MV-4-11 (cell line): ENCODE measurements at regions not wholly inside any gene's neighbourhood (a gene's known extent, or its start where the extent isn't known, plus 50 kb on each side); places are given as distances from the start of the nearest gene placed in this dataset.

Source experiments
- DNase-seq: peaks from one replicate; lab custom pipeline; 2025; lab: John Stamatoyannopoulos, UW

DNA sequence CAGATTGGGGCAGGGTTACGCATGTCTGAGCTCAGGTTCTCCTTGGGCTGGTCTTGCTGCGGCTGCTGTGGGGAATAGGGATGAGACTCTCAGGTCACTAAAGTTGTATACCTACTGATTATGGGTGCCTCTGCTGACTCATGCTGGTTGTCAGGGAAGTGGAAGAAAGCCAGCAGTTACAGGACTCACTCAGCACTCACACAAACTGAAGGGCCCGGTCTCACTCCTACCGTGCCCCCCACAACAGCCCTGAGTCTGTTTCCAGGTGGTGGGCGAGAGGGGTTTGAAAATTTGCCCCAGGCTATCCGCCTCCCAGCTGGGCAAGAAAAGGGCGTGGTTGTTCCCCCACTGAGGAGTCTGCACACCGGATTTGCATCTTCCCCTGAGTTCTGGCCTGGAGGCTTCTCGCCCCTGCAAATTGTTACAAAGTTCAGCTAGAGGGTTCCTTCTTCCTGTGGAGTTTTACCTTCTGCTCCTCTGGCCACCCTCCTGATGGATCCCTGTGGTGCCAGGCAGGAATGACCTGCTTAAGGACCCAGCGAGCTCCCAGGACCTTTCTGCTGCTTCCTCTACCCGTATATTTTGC, 659.2 kb downstream of the HDGFL1 start:
- DNase-seq = no peak

DNA sequence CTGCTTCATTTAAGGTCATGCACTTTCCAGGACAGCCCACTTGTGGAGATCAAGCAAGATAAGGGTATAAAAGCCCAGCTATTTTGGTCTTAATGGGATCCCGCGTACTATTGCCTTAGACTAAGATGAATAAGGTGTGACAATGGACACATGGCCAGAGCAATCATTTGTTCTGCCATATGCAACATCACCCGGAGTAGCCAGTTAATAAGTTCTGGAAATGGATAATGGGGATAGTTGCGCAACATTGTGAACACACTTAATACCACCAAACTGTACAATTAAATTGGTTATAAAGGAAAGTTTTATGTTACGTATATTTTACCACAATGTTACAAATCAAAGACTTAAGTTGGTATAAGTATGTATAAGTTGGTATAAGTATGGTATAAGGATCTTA, 674.5 kb downstream of the HDGFL1 start:
- DNase-seq = no peak

DNA sequence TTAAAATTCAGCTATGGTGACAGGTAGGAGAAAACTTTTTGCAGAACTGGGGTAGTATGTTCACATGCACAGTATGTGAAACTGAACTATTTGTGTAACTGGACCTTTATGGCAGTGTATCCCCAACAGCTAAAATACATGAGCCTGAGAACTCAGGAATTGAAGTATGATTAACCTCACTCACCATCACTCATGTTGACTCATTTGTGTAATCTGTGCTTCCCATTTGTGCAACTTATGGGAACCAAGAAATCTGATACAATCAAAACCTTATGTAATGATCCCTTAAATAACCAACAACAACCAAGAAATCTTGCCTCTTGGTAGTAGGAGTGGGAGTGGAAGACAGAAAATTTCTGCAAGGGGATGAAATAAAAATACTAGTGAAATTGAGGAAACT, 674.9 kb downstream of the HDGFL1 start:
- DNase-seq = no peak

DNA sequence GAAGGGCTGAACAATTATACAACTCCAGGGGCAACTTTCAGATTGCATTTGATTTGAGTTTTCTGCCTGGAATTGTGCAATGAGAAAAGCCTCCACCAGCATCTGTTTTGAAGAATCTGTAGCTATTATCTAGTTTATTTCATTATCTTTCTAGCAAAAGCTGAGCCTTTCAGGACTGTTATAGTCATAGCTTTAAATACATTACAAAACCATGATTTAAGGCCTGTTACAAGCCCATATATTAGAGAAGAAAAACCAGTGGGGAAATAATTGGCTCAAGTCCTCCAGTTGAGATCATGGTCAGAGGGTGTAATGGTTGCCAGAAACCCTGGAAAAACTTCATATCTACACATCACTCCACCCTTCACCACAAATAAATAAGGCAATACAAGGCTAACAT, 676.2 kb downstream of the HDGFL1 start:
- DNase-seq = no peak

DNA sequence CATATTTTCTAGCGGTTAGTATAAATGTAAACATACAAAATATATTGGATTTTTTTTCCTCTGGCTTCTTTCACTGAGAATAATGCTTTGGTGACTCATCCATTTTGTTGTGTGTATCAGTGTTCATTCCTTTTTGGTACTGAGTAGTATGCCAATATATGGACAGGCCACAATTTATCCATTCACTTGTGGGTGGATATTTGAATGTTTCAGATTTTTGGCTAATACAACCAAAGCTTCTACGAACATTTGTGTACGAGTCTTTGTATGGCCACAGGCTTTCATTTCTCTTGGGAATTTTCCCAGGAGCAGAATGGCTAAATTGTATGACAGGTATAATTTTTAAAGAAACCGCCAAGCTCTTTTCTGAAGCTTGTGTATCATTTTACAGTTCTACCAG, 677.5 kb downstream of the HDGFL1 start:
- no peak for DNase-seq

DNA sequence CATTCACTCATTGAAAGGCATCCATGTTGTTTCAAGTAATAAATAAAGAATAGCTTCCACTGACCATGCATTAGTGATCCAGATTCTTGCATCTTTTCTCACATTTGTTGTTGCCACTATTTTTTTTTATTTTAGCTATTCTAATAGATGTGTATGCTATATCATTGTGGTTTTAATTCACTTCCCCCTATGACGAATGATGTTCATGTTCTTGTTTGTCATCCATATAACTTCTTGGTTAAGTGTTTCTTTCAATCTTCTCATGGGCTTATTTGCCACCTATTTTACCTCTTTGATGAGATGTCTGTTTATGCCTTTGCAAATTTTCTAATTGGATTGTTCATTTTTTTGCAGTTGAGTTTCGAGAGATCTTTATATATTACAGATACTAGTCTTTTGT, 681.2 kb downstream of the HDGFL1 start:
- DNase-seq = no peak

DNA sequence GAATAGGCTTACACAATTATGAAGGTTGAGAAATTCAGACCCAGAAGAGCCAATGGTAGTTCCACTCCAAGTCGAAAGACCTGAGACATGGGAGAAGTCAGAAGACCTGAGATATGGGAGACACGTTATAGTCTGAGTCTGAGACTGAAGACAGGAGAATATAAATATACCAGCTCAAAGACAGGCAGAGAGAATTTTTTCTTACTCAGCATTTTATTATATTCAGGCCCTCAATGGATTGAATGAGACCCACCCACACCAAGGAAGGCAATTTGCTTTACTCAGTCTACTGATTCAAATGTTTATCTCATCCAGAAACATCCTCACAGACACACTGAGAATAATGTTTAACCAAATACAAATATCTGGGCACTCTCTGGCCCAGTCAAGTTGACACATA, 693.5 kb downstream of the HDGFL1 start:
- no peak for DNase-seq

DNA sequence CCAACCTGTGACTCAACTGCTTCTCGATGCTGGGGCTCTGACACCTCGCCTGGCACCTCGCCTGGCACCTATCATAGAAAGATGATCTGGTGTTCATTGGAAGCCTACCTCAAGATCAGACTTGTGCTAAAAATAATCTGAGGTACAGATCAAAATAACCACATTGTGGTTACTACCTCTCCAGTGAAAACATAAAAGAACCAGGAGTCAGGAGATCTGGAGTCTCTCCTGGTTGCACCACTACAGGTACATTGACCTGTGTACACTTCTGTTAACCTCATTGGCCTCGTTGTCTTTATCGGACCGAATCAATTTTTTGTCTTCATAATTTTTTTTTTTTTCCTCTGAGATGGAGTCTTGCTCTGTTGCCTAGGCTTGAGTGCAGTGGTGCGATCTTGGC, 695.9 kb downstream of the HDGFL1 start:
- DNase-seq = no peak

DNA sequence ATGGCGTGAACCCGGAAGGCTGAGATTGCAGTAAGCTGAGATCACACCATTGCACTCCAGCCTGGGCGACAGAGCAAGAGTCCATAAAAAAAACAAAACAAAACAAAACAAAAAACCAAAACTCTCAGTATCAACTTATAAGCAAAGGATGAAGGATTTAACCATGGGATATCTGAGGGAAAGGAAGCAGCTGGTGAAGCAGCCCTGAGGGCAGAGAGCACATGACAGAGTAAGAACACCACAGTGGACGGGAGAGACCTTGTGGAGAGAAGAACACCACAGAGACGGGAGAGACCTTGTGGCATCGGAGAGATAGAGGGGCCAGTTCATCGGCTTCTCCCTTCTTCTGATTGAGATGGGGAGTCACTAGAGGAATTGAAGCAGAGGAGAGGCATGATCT, 697.2 kb downstream of the HDGFL1 start:
- no peak for DNase-seq

DNA sequence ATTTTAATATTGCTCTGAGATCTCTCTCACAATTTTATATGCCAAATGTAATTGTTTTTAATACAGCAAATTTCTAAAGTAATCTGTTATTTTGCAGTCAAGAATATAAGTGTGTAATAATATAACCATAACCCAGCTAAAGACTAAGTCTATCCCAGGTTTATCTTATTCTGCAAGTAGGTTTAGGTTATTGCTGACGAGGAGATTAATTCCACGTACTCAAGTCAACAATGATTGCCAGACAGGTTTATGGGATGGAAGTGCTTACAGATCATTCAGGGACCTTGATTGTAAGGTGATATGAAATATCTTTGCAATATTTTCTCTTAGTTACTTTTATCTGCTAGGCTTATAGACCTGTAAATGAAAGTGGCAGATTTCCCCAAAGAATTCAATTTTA, 698.3 kb downstream of the HDGFL1 start:
- DNase-seq = no peak

DNA sequence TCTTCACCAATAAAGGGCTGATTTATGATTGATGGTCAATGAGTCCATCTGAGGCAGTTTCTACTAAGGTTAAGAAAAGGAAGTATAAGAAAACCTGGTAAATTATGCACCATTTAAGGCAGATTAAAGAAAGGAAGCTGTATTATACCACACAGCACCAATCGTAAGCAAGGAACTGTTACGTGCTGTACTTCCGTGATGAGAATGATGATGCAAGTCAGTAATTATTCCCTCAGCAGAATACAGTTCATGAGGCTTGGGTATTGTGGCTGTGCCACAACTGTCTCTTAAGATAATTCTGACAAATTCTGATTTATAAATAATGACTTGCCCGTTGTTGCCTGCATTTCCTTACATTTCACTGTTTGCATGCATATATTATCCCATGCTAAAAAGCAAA, 699.0 kb downstream of the HDGFL1 start:
- peak; percentile 30 for DNase-seq

DNA sequence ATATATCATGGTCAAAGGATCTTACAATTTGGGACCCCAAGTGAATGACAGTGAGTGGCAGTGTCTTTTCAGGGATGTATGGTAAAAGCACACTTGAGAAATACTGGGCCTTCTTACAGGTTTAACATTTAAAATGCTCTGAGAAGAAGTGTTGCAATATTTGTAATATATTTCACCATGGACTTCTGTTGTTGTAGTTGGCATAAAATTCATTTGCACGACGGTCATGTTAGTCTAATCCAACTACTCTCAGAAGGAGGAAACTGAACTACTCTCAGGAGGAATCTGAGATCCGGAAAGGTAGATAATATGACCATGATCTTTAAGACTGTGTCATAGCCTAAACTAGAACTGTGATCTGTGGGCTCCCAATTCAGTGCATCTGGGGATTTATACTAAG, 700.1 kb downstream of the HDGFL1 start:
- peak; percentile 38 for DNase-seq

DNA sequence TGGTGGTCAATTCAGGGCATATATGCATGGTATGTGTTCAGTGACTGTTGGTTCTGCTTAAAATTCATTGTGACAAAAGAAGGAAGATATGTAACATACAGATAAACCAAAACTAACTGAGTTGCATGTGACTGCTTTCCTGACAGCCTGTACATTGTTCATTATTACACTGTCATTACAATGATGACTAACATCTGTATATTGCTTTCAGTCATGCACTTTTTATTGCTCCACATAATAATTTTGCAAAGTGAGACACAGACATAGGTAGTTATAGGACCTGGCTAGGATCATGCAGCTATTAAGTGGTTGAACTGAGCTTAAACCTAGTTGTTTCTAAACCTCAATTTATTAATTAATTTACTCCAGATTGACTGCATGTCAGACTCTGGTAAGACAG, 703.2 kb downstream of the HDGFL1 start:
- DNase-seq = no peak

DNA sequence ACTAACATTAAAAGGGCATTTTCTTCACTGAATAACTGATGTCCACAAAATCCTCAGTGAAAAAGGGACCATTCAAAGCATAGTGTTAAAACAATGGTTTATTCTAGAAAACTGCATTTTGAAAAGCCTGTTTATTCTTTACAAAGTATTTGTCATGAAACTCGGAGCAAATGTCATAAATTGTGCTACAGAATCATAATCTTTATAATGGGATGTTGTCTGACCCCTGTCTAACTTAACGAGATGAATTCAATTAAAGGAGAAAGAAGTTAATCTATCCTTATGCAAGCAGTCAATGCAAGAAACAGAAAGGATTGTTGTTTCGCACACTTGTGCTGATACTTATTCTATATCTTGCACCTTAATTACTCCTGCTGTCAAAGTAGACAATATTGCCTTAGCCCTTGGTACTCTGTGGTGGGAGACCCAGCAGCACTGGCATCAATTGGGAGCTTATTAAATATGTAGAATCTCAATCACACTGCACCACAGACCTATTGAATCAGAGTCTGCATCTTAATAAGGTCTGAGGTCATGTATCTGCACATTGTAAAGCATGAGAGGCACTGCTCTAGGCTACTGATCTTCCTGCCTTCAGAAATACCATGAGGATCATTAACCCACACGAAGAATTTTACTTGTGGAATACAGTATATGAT, 708.3 kb downstream of the HDGFL1 start:
- no peak for DNase-seq

DNA sequence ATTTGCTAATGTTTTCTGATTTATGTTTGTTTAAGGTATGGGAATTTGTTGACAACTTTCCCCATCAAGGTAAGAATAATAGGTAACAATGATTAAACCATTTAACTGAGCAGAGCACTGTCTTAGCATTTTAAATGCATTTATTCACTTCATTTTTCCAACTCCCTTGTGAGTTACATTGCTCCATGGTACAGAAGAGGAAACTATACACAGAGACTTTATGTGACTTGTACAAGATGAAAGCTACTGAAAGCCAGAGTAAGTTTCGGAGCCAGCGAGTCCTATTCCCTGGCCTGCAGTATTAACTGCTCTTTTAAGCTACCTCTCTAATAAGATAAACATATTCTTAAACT, 708.8 kb downstream of the HDGFL1 start:
- DNase-seq = no peak

DNA sequence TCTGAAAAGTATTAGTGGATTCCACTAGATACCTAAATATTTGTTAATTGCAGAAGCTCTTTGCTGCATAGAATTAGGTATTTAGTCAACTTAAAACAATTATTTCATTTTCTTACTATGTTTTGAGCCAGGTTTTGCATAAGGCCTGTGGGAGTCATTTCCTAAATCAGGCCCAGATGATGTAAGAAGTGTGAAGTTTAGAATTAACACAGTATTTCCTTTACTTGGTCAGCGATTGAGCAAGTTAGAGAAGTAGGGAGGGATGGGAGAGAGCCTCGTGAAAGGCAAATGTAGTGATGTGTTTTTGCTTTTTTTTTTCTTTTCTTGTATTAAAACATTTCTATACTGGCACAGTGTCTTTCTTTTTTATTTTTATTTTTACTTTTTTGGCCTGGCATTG, 711.1 kb downstream of the HDGFL1 start:
- DNase-seq = peak; percentile 74

DNA sequence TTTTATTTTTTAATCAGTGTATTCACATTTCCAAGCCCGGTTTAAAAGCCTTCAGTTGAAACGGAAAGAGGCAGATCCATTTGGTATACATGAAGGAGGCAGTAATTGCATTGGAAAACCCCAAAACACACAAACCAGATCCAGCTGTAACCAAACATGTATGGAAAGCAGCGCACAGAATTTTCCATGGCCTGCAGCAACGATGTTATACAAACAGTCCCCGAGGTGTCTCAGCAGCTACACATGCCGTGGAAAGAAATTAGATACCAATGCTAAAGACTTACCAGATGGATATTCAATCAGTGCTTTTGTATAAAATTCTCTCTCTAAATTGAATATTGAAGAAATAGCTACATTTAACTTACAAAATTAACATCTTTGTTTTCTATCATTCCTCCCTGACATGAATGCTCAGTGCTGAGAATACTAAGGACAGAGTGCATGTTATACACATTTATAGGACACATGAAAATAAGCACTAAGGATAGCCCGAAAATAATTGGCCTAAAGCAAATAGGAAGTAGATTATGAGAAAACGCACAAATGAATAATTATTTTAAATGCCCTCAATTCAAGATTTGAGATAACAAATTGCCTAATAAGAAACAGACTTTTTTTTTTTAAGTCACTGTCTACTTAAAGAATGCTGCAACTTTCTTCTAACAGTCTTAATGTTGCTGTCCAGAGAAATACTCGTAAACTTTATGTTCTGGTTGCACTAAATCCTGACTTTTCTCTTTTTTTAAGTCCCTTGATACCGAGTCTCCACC, 713.1 kb downstream of the HDGFL1 start:
- DNase-seq = no peak

DNA sequence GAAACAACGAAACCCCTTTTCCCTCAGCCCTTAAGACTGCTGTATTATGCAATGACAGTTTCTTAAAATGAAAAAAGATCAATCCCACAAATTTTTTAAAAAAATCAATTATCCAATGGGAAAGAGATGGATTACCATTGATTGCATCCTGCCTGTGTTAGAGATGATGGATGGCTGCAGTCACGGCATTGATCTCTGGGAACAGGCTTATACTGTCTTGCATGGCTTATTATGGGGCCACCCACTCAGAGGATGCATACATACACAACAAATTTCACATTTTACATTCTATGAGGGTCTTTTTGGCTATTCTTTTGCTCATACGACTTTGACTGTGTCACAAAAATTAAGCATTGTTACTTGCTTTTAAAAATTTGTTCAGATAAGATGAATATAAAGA, 724.3 kb downstream of the HDGFL1 start:
- no peak for DNase-seq

DNA sequence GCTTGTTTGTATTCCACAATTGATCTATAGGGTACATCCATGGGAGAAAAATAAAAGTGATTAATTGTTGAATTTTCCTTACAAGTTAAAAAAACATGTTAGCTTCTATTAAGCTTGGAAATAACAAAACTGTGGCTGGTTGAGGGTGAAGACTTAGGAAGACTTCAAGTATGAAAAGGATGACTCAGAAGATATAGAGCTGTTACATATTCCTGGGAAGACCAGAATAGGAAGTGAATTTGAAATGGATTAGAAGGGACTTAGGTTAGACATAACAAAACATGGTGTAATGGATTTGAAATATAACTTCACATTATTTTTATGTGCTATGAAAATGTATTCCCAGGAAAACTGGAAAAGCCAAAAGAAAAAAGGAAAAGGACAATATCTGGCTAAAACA, 732.2 kb downstream of the HDGFL1 start:
- DNase-seq = peak; percentile 1

DNA sequence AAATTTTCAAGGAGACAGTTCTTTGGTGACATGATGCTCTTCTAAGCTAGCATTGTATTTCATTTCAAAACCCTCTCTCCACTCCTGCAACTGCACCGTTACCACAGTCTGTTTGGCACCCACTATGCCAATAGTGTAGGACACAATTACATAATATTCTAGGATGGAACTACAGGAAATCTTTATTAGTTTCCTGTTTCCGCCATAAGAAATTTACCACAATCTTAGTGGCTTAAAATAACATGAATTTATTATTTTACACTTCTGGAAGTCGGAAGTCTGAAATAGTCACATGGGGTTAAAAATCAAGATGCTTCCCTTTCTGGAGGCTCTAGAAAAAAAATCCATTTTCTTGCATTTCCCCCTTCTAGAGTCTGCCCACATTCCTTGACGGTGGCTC, 733.1 kb downstream of the HDGFL1 start:
- DNase-seq = peak; percentile 34

DNA sequence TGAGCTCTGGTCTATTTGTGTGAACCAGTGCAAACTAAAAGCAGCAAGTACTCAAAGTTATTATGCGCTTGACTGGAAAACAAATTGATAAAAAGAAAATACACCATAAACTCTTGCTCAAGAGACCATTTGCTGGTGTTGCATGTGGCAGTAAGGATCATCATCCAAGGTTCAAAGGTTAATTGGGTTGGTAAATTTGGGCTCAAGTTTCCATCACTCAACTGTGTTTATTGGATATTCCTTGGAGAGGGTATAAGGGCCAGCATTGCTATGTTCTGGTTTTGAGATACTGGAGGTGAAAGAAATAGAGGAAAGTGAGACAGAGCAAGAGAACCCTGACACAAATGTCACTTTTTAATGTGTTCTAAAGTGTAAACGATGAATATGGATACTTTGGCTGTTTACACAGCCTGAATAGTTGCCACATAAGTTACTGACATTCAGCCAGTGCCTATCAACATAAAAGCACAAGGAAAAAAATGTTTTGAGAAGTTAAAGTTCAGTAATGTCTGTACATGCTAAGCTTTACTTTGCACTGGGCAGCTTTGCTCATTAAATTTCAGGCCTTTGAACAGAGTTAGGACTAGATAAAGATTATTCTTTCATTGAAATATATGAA, 736.1 kb downstream of the HDGFL1 start:
- DNase-seq = no peak

DNA sequence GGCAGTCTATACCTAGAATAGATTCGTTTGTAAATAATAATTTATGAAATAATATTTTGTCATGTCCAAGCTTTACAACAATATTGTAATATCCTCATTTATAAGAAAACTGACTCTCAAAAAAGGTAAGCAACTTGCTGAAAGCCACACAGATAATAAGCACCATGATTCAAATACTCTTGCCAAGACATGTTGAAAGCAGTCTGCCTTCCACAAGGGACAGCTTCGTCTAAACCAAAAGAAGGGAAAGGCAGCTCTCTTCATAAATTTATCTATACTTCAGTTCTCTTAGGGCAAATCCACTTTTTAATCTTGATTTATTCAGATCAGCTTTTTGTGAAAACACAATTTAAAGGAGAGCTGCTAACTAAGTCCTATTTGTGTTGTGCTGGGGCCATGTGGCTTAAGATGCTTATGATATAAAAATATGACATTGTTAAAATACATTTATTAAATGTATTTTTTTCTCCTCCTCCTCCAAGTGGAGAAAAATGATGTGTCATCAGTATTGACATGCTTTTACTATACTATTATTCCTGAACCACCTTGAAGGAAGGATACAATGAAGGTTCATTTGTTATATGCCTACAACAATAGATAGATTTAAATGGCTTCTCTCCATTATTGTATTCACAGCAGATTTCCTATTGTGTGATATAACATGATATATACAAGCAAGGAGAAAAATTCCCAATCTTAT, 737.0 kb downstream of the HDGFL1 start:
- no peak for DNase-seq

DNA sequence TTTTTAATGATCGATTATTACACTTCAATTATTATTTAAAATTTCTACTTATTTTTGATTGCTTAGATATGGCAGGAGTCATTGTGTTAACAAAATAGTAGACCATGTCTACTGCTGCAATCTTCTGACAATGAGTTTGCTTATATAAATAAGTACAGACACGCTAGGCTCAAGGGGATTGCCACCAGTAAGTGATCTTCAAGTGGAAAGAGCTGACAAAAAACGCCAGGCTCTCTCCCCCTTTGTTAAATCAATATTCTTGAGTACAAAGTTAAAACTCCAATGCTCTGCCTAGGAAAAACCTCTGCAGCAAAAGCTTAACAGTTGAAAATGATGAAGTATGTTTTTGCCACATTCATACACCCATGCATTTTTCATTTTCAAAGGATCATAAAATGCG, 738.1 kb downstream of the HDGFL1 start:
- no peak for DNase-seq
